OCI-LY3 (cell line): ENCODE measurements at regions not wholly inside any gene's neighbourhood (a gene's known extent, or its start where the extent isn't known, plus 50 kb on each side); places are given as distances from the start of the nearest gene placed in this dataset.
A peak's percentile ranks its signal among the peaks of the same experiment; 100 is the strongest.
"Not testable (repeated sequence)": the region's sequence is repeated elsewhere in the genome, so short reads cannot be mapped to it uniquely, and the experiment has no call there.

ENCODE experiments used
- H2AFZ ChIP-seq: fragments of 200-600, 300-600 bp; shearing (Covaris generic); 2 replicates; pipeline ENCODE4 v1.6.0; 2014; ENCODE audit warnings: antibody characterized with exemption, low read depth, low read length
- H3K27ac ChIP-seq: fragments of 200-600, 300-600 bp; sonication (generic); 2 replicates; pipeline ENCODE4 v1.5.1; 2014; ENCODE audit warnings: mild to moderate bottlenecking, low read length, moderate library complexity, mixed read lengths
- H3K27me3 ChIP-seq: fragments of 200-600, 300-600 bp; sonication (generic); 2 replicates; pipeline ENCODE4 v1.6.1; 2014; ENCODE audit warnings: low read depth, low read length, mixed read lengths
- H3K36me3 ChIP-seq: fragments of 200-600, 300-600 bp; sonication (generic); replicated peaks from 2 replicates; pipeline ENCODE3; 2014; ENCODE audit warnings: low read depth, low read length, mixed read lengths
- H3K4me1 ChIP-seq: fragments of 300-600, 200-600 bp; sonication (generic); 2 replicates; pipeline ENCODE4 v1.6.1; 2014; ENCODE audit warnings: low read length, mixed read lengths
- H3K4me2 ChIP-seq: fragments of 200-600, 300-600 bp; sonication (generic); 2 replicates; pipeline ENCODE4 v1.6.1; 2014; ENCODE audit warnings: low read length, mixed read lengths
- H3K4me3 ChIP-seq: fragments of 300-600, 200-600 bp; sonication (generic); 2 replicates; pipeline ENCODE4 v1.5.1; 2014; ENCODE audit warnings: antibody characterized with exemption, mild to moderate bottlenecking, low read length, moderate library complexity
- H3K79me2 ChIP-seq: fragments of 300-600, 200-600 bp; shearing (Covaris generic); 2 replicates; pipeline ENCODE4 v1.6.1; 2014; ENCODE audit warnings: mild to moderate bottlenecking, low read length, mixed read lengths
- H3K9ac ChIP-seq: fragments of 300-600, 200-600 bp; shearing (Covaris generic); 2 replicates; pipeline ENCODE4 v1.6.0; 2014; ENCODE audit warnings: mild to moderate bottlenecking, low read length, moderate library complexity
- H3K9me3 ChIP-seq: fragments of 200-600, 300-600 bp; shearing (Covaris generic); 2 replicates; pipeline ENCODE4 v1.6.1; 2014; ENCODE audit warnings: low read length, mixed read lengths; ENCODE audit not compliant: insufficient read depth
- H4K20me1 ChIP-seq: fragments of 200-600, 300-600 bp; sonication (generic); 2 replicates; pipeline ENCODE4 v1.6.1; 2016; ENCODE audit warnings: low read length, mixed read lengths; ENCODE audit not compliant: insufficient read depth
- CTCF ChIP-seq: fragments of 200-600, 300-600 bp; sonication (generic); IDR thresholded peaks from 2 replicates; pipeline ENCODE4 v1.5.1; 2014; ENCODE audit warnings: antibody characterized with exemption, low read length, low read depth
- EZH2phosphoT487 ChIP-seq: fragments of 200-600 bp; shearing (Covaris generic); IDR thresholded peaks from 2 replicates; pipeline ENCODE4 v1.6.1; 2018; ENCODE audit warnings: antibody characterized with exemption, mixed run types, low read depth

GRCh38 chr5:72586788-72587530 lies 79.7 kb upstream of the ZNF366 start:
- Histone ChIP-seq H4K20me1 (no peaks in the 10 kb centered on the region), H3K4me1 (peaks cover 18% of the 10 kb centered on the region), H2AFZ (no peak overlapping the region), H3K9ac (no peak overlapping the region), H3K4me2 (0 out of 2 replicates have a peak overlapping the region, but pooled peaks have one; percentile 52), H3K79me2 (no peaks in the 10 kb centered on the region), H3K4me3 (no peak overlapping the region), H3K9me3 (no peaks in the 10 kb centered on the region), H3K27me3 (no peaks in the 10 kb centered on the region), H3K36me3 (no peaks in the 10 kb centered on the region), H3K27ac (no peak overlapping the region)
- TF ChIP-seq CTCF = no peak
- no peak for TF ChIP-seq EZH2phosphoT487

DNA sequence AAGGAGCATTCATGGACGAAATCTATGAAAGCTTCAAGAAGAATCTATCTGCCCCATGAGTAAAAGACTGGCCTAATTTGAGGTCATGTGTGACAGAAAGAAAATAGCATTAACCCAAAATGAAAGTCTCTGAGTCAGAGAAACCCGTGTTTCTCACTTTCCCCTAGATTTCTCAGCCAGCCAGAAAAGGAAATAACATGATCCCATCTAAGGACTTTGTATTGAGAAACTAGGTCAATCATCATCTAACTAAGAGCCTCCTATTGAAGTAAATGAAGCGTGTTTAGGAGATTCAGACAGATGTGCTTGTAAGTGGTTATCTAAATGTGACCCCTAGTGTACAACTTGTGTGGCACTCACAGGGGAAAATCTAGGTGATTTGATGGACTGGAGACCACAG lies 77.3 kb upstream of the ZNF366 start:
- no peaks in the 10 kb centered on the region for H3K36me3 ChIP-seq
- no peaks in the 10 kb centered on the region for H3K9me3 ChIP-seq
- no peak overlapping the region for H3K9ac ChIP-seq
- no peak overlapping the region for H3K27ac ChIP-seq
- no peaks in the 10 kb centered on the region for H3K79me2 ChIP-seq
- no peaks in the 10 kb centered on the region for H4K20me1 ChIP-seq
- peak overlapping the region; percentile 10; the same call in 1 of the 2 replicates for H3K4me2 ChIP-seq
- peaks cover 18% of the 10 kb centered on the region for H3K4me1 ChIP-seq
- H3K4me3 ChIP-seq = no peak overlapping the region
- no peaks in the 10 kb centered on the region for H3K27me3 ChIP-seq
- H2AFZ ChIP-seq = no peak overlapping the region
- no peak for TF ChIP-seq EZH2phosphoT487
- TF ChIP-seq CTCF = peak; percentile 19; the same call in 1 of the 2 replicates

DNA sequence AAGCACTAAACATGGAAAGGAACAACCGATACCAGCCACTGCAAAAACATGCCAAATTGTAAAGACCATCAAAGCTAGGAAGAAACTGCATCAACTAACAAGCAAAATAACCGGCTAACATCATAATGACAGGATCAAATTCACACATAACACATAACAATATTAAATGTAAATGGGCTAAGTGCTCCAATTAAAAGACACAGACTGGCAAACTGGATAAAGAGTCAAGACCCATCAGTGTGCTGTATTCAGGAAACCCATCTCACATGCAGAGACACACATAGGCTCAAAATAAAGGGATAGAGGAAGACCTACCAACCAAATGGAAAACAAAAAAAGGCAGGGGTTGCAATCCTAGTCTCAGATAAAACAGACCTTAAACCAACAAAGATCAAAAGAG lies 72.1 kb upstream of the ZNF366 start:
- H3K79me2 ChIP-seq, H2AFZ ChIP-seq, H3K27me3 ChIP-seq, H3K4me2 ChIP-seq, H3K4me1 ChIP-seq, H3K4me3 ChIP-seq, H3K9ac ChIP-seq, H3K36me3 ChIP-seq, H4K20me1 ChIP-seq, H3K27ac ChIP-seq, H3K9me3 ChIP-seq: not testable (repeated sequence)

DNA sequence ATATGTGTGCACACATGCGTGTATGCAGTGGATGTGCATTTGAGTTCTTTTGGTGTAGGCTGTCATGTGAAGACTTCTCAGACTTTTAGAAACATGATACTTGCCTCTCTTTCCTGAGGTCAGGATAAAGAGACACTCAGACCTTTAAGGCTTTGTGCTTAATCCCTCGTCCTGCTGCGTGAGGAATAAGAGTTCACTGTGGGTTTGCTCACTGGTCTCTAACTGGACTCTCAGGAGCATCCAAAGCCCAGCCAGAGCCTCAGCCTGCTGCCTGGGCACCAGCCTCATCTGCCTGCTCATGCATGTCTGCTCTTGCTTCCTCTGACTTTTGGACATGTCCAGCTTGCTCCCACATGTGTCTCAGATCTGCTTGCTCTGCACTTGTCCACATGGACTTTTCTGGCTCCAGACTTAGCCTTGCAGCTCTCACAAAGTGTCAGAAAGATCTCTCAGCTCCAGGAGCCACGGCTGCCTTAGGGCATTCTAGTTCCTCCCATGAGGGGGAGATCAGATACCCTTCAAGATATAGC lies 65.1 kb upstream of the ZNF366 start:
- no peaks in the 10 kb centered on the region for H3K27me3 ChIP-seq
- no peaks in the 10 kb centered on the region for H4K20me1 ChIP-seq
- no peaks in the 10 kb centered on the region for H3K4me1 ChIP-seq
- H3K27ac ChIP-seq = no peak overlapping the region
- H3K9me3 ChIP-seq = no peaks in the 10 kb centered on the region
- no peak overlapping the region for H3K4me3 ChIP-seq
- TF ChIP-seq CTCF (no peak), EZH2phosphoT487 (no peak)
- H3K36me3 ChIP-seq = no peaks in the 10 kb centered on the region
- no peaks in the 10 kb centered on the region for H3K79me2 ChIP-seq
- H2AFZ ChIP-seq = no peak overlapping the region
- H3K9ac ChIP-seq = no peak overlapping the region
- no peak overlapping the region for H3K4me2 ChIP-seq
